Fibroblast of mammary gland (primary cell): ENCODE measurements at regions not wholly inside any gene's neighbourhood (a gene's known extent, or its start where the extent isn't known, plus 50 kb on each side); places are given as distances from the start of the nearest gene placed in this dataset.

Source experiments
- DNase-seq: peaks from one replicate; pipeline ENCODE4 v3.0.0-alpha.2; 2010; ENCODE audit warnings: low read depth
- H3K4me3 ChIP-seq: 2 replicates; pipeline ENCODE4 v1.5.1; 2011; ENCODE audit warnings: low read depth, mild to moderate bottlenecking, low read length, moderate library complexity; ENCODE audit not compliant: control insufficient read depth
- CTCF ChIP-seq: conservative IDR thresholded peaks from 2 replicates; pipeline ENCODE4 v1.5.1; 2011; ENCODE audit warnings: low read depth, low read length, inconsistent platforms; ENCODE audit not compliant: control insufficient read depth, insufficient read depth

GRCh38 chr21:36553406-36553805, 73.5 kb upstream of the CLDN14 start:
- DNase-seq = no peak
- no peak for TF ChIP-seq CTCF
- no peak overlapping the region for H3K4me3 ChIP-seq

- DNase-seq = no peak
- H3K4me3 ChIP-seq = no peak overlapping the region
- no peak for TF ChIP-seq CTCF
These were observed 74.7 kb upstream of the CLDN14 start for GRCh38 chr21:36554411-36555157.

GRCh38 chr21:36555199-36555800, 75.4 kb upstream of the CLDN14 start:
- DNase-seq = no peak
- TF ChIP-seq CTCF = no peak
- H3K4me3 ChIP-seq = no peak overlapping the region

GRCh38 chr21:36557316-36557715, 77.4 kb upstream of the CLDN14 start:
- no peak for TF ChIP-seq CTCF
- no peak overlapping the region for H3K4me3 ChIP-seq
- DNase-seq = no peak

GRCh38 chr21:36560933-36561575, 81.1 kb upstream of the CLDN14 start:
- DNase-seq = no peak
- no peak for TF ChIP-seq CTCF

GRCh38 chr21:36563341-36563926, 83.5 kb upstream of the CLDN14 start:
- TF ChIP-seq CTCF = no peak
- H3K4me3 ChIP-seq = no peak overlapping the region
- DNase-seq = no peak

More at GRCh38 chr21:36560933-36561575, 81.1 kb upstream of the CLDN14 start:
- H3K4me3 ChIP-seq = no peak overlapping the region
